Spleen (tissue), 7 donors: ENCODE measurements at regions not wholly inside any gene's neighbourhood (a gene's known extent, or its start where the extent isn't known, plus 50 kb on each side); places are given as distances from the start of the nearest gene placed in this dataset.

ENCODE experiments used
- CTCF ChIP-seq, 11 experiments: fragments of 200-600 bp in 7 of 11; fragments of 450-650 bp in 4 of 11; sonication (generic) in 4 of 11; IDR thresholded peaks in 8 of 11; conservative IDR thresholded peaks in 3 of 11; 1 replicate in 7 of 11; 2 replicates in 4 of 11; pipeline versions ENCODE4 v1.4.0 to v1.8.0; 2016 to 2021; ENCODE audit warnings: antibody characterized with exemption in 11 of 11, inconsistent platforms in 4 of 11, mild to moderate bottlenecking in 1 of 11
- POLR2A ChIP-seq, 3 donors: fragments of 450-650 bp; IDR thresholded peaks; one replicate each; pipeline ENCODE4 v1.5.1; 2017; ENCODE audit warnings: antibody characterized with exemption in 3 of 3, mild to moderate bottlenecking in 1 of 3
- POLR2AphosphoS5 ChIP-seq, 3 donors: sonication (generic); formaldehyde crosslinking; IDR thresholded peaks; one replicate each; pipeline ENCODE4 v1.5.1; 2017; ENCODE audit warnings: antibody characterized with exemption in 3 of 3
- donor health status: DM: no; HTN: no; CAD: no; lungs with moderate emphysema.
- donor health status: DM: no; HTN: no; CAD: no.
- donor health status: DM: no; HTN: no; CAD: no.

- no peak for TF ChIP-seq POLR2A (IDR thresholded peaks at IDR 0.05)
- no peak for TF ChIP-seq CTCF (IDR thresholded peaks at IDR 0.05 in 8 of 11, conservative IDR thresholded peaks at IDR 0.05 in 3 of 11)
- no peak for TF ChIP-seq POLR2AphosphoS5 (IDR thresholded peaks at IDR 0.05)
Observed at GRCh38 chr15:24269166-24269571, 406.4 kb upstream of the NPAP1 start.
